ENCODE measurements at regions not wholly inside any gene's neighbourhood (a gene's known extent, or its start where the extent isn't known, plus 50 kb on each side); places are given as distances from the start of the nearest gene placed in this dataset.
A peak's percentile ranks its signal among the peaks of the same experiment; 100 is the strongest.
"Not testable (repeated sequence)": the region's sequence is repeated elsewhere in the genome, so short reads cannot be mapped to it uniquely, and the experiment has no call there.

- not testable (repeated sequence) for DNase-seq
Measured at GRCh38 chr20:30164389-30164788, 1093.1 kb upstream of the DEFB115 start.

GRCh38 chr20:30167540-30167939 lies 1089.9 kb upstream of the DEFB115 start:
- no peak for DNase-seq

- DNase-seq, result no peak
Measured at GRCh38 chr20:30168025-30168799, 1089.3 kb upstream of the DEFB115 start.

GRCh38 chr20:30168800-30169138 lies 1088.7 kb upstream of the DEFB115 start:
- no peak for DNase-seq

- DNase-seq, result no peak
Measured at GRCh38 chr20:30175681-30176080, 1081.8 kb upstream of the DEFB115 start.

- DNase-seq, result not testable (repeated sequence)
Measured at GRCh38 chr20:30183124-30183523, 1074.3 kb upstream of the DEFB115 start.

- DNase-seq, result not testable (repeated sequence)
Measured at GRCh38 chr20:30191785-30192184, 1065.7 kb upstream of the DEFB115 start.

- not testable (repeated sequence) for DNase-seq
Measured at GRCh38 chr20:30234477-30234876, 1023.0 kb upstream of the DEFB115 start.

GRCh38 chr20:30275073-30275472 lies 982.4 kb upstream of the DEFB115 start:
- DNase-seq, result not testable (repeated sequence)

GRCh38 chr20:30281584-30282197 lies 975.8 kb upstream of the DEFB115 start:
- DNase-seq, result peak; percentile 28

- peak; percentile 92 for DNase-seq
Measured at GRCh38 chr20:30283476-30284280, 973.8 kb upstream of the DEFB115 start.

GRCh38 chr20:30284281-30284905 lies 973.1 kb upstream of the DEFB115 start:
- DNase-seq, result no peak

GRCh38 chr20:30285677-30286076 lies 971.8 kb upstream of the DEFB115 start:
- peak; percentile 3 for DNase-seq

GRCh38 chr20:30286157-30286556 lies 971.3 kb upstream of the DEFB115 start:
- peak; percentile 8 for DNase-seq

GRCh38 chr20:30287459-30287858 lies 970.0 kb upstream of the DEFB115 start:
- peak; percentile 3 for DNase-seq

GRCh38 chr20:30288346-30288745 lies 969.1 kb upstream of the DEFB115 start:
- DNase-seq, result peak; percentile 6

GRCh38 chr20:30289049-30289448 lies 968.4 kb upstream of the DEFB115 start:
- DNase-seq, result peak; percentile 34

- DNase-seq, result peak; percentile 54
Measured at GRCh38 chr20:30289711-30290141, 967.7 kb upstream of the DEFB115 start.

- DNase-seq, result peak; percentile 79
Measured at GRCh38 chr20:30290361-30291063, 967.0 kb upstream of the DEFB115 start.

- not testable (repeated sequence) for DNase-seq
Measured at GRCh38 chr20:30291064-30291379, 966.4 kb upstream of the DEFB115 start.

- not testable (repeated sequence) for DNase-seq
Measured at GRCh38 chr20:30291686-30292085, 965.8 kb upstream of the DEFB115 start.

- not testable (repeated sequence) for DNase-seq
Measured at GRCh38 chr20:30295396-30295795, 962.1 kb upstream of the DEFB115 start.

- DNase-seq, result not testable (repeated sequence)
Measured at GRCh38 chr20:30295967-30296366, 961.5 kb upstream of the DEFB115 start.

All from eye (tissue), 1 donor.